HG03045 (cell line): ENCODE measurements at regions not wholly inside any gene's neighbourhood (a gene's known extent, or its start where the extent isn't known, plus 50 kb on each side); places are given as distances from the start of the nearest gene placed in this dataset.

ENCODE experiments used
- ATAC-seq: cut with Tn5 transposase; IDR thresholded peaks from one replicate; pipeline ENCODE4 v1.9.1; 2021; ENCODE audit warnings: mild to moderate bottlenecking, moderate library complexity; ENCODE audit not compliant: unreplicated experiment

DNA sequence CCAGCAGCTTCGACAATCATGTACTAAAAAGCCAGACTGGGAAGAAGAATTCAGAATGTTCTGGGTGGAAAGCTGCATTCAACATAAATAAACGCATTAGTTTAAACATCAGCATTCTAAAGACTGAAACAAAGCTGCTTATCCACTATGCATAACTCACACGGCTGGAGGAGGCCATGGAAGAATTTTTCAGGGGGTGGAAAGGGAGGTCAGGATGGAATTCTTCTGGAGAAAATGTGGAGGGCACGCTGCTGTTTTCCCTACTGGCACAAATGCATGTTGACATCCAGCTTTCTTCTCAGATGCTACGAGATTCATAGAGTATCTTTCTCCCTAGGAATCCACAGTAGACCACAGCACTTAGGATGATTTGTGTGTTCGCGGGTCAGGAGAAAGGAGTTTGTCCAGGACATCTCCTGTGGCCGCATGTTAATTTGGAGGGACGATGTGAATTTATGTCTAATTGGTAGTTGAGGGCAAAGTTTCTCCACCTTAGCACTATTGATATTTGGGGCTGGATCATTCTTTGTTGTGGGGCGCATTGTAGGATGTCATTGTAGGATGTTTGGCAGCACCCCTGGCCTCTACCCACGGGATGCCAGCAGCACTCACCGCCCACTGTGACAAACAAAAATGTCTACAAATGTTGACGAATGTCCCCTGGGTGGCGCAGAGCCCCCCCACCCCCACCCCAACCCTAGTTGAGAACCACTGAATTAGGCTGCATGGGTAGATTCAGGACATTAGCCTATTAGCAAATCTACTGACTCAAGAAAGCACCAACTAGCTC lies 86.5 kb upstream of the KAZN start:
- ATAC-seq, result no peak

DNA sequence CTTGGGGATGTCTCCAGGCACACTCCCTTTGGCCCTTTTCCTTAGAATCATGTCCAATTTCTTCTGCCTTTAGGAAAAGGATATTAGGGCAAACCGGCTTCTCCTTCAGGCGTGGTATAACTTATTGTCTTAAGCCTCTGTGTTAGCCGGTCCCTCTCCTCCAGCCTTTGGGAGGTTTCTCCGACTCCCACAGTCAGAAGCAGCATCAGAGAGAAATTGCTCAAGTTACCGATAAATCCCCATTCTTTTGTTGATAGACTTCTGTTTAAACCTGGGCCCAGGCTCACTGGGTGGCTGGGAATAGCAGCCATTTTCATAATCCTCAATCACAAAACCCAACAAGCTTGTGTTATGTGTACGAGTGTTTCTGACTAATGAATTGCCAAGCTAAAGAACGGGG lies 85.4 kb upstream of the KAZN start:
- ATAC-seq, result no peak

DNA sequence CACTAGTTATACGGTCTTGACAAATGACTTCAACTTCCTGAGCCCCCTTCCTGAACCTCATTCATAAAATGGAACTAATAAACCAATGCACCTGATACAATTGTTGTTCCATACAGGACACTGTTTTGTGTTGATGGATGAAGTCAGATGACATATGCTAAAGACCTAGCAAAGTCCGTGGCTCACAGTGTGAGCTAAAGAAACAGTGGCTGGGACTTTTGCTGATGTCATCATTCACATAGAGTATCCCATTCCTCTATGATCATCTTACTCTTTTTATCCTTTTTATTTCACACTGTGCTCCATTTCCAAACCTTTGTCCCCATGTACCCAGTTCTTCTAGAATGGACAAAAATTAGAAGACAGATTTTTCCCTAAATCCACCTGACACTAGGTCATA lies 83.7 kb upstream of the KAZN start:
- ATAC-seq, result no peak

DNA sequence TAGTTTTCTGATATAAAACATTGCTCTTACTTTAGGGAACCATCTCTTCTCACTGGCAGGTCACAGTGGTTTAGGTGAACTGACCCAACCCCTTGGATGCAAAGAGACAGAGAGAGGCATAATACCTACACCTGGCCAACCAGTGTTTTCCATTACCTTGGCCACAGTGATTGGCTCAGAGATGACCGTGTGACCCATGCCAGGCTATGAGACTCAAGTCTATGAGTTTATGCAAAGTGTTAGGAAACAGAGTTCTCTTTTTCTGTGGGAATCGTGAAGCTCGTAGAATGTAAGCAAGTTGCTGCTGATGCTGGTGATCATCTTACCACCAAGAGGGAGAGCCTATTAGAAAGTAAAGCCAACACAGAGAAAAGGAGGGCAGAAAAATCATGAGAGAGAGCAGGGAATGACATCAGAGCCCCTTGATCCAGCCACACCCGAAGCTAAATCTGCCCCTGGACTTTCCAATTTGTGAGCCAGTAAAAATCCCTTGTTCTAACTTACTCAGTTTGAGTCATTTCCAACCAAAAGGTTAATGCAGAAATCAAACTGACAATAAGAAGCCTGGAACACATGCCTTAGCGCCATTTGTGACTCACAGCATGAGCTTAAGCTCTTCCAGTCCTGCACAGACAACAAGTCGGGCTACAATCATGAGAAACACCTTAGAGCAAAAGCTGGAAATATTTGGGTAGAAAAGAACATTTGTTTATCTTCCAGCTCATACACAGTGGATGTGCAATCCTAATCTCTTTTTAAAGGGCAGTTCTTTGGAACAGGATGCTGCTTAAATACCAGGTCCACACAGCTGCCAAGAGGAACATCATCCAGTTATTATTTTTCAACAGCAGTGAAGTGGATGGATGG lies 81.3 kb upstream of the KAZN start:
- ATAC-seq, result no peak

DNA sequence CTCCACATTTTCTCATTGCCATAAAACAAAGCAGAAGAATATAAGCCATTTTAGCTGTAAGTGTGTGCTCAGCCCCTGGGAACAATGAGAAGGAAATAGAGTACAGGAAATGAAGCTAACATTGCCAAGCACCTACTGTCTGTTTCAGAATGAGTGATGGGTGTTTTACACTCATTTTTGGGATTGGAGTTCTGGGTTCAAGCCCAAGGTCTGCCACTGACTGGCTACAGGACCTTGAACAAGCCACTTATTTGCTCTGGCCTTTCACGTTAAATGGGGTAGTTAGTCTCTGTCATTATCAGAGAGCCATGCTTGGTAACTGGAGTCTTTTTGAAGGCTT lies 80.7 kb upstream of the KAZN start:
- ATAC-seq, result no peak

DNA sequence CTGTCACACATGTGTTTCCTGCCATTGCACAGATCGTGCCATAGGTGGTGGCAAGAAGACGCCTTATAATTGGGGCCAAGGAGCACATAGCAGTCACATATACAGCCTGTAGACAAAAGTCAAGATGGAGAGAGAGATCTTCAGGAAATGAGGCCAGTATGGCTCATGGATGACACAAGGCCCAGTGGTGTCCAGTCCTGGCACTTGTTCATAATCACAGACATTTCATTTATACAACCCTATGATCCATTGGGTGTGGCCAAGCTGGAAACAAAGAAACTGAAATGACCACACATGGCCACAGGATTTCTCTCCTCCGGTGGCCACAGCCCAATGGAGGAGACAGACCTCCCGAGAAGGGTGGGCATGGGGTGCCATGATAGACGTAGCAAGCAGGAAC lies 78.5 kb upstream of the KAZN start:
- no peak for ATAC-seq

DNA sequence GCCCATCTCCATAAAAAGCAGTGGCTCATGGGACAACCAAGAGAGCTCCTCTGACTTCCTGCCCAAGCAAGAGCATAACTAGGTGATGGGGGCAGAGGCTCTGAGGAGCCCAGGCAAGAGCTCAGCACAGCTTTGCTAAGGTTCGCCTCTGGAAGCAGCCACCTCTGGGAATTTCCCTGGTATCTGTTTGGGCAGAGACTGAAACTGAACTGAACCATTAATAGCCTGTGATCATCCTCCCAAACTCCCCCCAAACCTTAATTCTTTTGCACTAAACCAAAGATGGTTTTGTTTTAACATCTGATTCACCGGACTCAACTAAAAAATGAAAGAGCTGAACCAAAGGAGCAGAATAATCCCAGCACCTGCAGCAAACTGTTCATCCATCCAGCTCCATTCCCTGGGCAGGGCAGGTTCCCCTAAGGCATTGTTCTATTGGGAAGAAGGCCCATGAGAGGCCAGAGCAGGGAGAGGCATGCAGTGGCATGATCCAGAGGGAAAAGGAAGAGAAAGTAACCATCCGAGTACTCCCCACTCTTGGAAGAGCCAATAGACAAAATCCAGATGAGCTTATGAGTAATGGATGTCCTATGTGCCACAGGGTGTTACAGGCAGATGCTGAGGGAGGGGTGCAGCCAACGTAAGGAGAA lies 77.8 kb upstream of the KAZN start:
- ATAC-seq, result no peak

DNA sequence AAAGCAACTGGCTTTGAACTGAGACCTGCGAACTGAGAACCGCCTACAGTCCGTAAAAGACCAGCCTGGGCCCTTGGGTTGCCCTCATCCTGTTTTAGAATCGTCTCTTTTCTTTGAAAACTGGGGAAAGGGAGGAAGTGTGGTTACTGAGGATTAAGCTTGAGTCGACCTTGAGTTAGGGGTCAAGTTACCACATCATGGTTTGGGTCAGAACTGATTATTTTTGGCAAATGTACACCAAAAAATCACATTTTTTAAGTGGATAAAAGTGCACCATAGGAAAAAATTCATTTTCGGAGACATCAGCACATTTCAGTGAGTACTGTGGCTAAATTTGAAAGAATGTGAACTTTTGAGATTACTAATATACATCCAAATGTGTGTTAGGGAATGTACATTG lies 76.9 kb upstream of the KAZN start:
- no peak for ATAC-seq

DNA sequence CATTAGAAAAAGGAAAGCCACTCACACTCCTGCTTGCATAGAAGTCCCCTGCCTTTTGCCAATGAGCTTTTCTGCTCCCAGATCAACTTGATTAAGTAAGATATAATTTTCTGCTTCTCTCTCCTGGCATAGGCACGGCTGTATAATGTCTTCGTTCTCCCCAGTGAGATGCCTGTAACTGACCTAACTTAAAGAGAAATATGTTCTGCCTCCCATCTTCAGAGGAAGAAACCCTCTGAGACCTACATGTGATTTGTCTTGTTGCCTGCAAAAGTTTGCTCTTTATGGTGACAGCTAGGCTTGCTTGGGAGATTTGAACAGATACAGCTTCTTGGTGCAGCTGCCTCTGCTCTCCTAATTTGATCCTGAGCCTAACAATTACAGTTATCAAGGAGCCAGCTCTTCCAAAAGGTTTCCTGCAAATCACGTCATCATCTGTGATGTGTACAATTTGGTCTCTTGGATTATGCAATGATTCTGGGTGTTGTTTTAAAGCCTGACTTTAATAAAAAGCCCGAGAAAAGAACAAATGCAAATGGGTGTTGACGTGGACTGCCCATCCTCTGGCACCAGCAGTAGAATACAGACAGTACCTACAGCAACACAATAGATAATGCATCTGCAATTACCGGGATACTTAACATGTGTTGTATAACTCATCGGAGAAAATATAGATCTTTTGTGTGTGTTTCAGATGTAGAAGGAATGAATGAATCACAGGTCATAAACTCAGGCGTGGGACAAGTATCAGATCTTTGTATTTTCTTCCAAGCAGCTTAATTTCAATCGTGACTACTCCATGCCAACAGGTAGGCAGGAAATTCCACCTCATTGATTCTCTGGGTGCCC lies 76.2 kb upstream of the KAZN start:
- no peak for ATAC-seq

DNA sequence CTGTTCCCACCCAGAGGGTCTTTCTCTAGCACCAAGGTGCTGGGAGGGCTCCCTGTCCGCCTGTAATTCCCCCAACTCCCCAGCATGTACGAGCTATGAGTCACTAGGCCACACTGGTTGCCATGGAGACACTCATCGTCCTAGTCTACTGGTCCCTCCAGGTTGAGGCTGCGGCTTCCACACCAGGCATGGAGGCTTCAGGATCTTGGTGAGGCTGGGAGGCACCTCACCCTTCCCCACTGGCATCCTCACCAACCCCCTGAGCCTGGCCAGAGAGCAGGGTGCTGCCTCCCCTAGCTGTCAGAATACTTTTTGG lies 75.6 kb upstream of the KAZN start:
- ATAC-seq, result peak; percentile 56

DNA sequence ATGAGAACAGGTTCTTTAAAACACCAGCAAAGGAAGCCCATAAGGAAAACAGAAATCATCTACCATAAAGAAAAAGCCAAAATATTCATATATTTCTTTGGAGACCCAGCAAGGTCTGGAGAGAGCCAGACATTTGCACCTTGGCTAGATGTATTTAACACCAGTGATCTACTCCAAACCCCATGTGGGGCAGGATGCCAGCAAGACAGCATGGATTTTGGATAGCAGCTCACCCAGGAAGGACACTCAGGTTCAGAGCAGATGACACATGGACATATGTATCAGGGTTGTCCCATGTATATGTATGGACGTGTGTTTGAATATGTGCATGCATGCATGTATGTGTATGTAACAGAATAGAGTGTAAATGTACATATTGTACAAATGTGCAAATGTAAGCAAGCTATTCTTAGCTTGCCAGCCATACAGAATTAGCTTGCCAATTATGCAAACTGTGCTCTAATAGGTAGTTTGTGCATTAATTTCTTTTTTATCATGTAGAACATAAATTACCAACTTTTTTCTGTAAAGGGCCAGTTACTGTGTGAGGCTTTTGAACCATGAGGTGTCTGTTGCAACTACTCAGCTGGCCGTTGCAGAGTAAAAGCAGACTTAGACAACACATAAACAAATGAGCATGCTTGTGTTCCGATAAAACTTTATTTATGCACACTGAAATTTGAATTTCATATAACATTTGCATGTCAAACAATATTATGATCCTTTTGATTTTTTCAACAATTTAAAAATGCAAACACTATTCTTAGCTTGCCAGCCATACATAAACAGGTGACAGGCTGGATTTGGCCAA lies 73.5 kb upstream of the KAZN start:
- no peak for ATAC-seq

DNA sequence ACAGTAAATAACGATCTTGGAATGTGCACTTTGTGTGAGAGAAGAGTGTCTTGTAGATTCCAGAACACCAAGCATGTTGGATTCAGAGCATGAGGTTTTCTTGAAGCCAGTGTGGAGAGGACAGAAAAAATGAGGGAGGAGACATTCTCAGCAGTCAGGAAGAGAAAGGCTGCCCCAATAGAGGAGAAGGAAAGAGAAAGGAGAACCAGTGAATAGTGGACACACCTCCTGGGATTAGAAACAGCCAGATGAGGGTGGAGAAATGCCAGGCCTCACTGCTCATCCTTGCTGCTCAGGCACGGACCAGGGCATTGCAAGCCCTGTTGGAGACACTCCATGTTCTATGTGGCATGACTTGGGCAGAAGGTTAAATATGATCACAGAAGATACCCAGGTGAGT lies 69.0 kb upstream of the KAZN start:
- ATAC-seq, result no peak

DNA sequence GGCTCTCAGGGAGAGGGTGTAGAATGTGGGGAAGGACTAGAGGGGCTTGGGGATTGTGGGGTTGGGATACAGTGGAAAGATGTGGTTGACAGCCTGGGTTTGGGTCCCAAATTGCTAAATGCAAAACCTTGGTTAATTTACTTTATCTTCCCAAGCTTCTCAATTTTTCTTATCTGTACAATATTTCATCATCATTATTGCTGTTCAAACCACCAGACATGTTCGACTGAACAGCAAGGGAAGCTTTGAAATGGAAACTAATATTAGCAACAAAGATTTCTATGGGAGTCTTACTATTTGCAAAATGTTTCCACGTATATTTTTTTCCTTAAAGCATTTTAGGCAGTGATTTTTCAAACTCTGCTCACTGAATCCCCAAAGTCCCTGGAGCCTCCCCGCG lies 67.0 kb upstream of the KAZN start:
- ATAC-seq, result no peak

DNA sequence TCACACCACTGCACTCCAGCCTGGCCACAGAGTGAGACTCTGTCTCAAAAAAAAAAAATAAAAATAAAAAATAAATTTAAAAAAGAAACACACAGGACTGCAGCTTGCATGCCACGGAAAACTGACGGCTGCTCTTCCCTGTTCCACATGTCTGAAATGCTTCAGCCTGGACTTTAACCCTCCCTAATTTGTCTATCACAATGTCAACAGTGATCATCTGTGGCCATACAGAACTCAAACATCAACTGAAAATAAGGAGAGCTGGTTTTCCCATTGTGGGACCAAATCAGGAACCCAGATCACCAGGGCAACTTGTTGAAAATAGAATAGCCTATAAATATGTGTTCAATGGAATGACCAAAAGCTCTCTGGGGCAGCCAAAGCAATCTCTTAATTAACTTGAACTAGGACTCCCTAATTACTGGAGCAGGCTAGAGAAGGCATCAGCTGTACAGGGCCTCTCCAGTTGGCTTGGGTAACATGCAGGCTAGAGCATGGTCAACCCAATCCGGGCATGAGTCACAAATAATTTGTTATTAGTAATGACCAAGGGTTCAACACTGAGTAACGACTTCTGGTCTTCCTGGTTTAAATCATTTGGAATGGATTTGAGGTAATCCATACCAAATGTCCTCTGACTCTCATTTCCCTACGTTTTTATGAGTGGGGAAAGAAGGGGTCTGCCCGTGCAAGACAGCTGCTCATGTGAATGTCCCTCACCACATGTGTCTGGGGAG lies 62.7 kb upstream of the KAZN start:
- no peak for ATAC-seq

DNA sequence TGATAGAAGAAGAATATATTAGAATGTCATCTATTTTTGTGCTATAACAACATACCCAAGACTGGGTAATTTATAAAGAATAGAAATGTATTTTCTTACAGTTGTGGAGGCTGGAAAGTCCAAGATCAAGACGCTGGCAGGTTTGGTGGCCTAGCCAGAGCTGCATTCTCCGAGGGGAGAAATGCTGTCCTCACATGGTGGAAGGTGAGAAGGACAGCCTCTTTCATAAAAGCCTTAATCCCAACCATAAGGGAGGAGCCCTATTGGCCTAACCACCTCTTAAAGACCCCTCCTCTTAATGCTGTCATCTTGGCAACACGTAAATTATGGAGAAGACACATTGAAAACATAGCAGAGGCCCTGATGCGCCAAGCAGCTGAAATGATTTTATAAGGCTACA lies 60.1 kb upstream of the KAZN start:
- no peak for ATAC-seq

DNA sequence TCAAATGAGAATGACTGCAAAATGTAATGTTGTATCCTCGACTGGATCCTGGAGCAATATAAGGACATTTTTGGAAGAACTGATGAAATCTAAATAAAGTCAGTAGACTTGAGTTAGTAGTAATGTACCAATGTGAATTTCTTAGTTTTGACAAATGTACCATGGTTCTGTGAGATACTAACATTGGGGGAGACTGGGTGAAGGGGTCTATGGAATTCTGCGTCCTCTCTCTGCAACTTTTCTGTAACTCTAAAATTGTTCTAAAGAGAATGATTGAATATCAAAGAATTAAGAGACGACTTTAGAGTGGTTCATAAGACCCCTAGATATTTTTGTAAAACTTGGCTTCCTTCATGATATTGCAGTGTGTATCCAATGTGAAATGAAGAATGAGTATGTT lies 59.2 kb upstream of the KAZN start:
- no peak for ATAC-seq

DNA sequence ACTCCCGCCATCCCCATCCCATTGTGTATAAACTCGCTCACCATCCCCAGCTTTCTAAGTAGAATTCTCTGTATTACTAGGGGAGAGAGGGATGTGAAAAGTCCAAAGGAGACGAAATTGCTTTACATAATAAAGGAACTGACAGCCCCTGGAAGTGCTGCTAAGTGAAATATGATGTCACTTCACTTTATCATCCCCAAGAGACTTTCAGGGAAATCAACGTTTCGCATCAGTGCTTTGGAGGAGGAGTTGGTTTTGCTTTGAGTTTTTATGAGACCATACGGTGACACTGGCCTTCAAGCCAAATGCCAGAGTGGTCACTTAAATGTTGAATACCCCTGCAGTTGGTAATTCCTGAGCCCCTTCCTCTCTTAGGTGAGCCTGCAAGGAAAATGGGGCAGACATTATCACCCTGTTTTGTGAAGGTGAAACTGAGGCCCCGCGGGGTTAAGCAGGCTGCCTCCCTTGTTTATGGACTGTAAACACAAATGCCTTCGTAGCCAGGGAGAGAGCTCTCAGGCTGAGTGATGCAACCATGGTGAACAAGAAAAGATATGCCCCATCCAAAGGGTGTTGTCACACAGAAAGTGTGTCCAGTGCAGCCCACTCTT lies 58.4 kb upstream of the KAZN start:
- no peak for ATAC-seq

DNA sequence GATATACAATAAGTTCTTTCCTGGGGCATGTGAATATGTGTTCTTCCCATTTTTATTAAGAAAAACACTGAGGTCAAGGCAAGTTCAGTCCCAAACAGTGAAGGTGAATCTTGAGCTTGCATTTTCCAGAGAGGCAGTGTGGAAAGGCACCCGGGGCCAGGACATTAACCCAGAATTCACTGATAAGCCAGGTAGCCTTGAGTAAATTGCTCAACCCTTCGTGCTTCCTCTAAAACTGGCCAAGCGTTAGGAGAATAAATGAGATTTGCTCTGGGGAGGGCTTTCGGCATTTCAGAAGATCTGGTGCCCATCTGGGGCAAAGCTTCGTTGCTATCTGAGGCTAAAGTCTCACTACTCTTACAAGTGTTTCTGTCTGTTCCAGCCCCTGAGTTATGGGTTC lies 57.1 kb upstream of the KAZN start:
- no peak for ATAC-seq

DNA sequence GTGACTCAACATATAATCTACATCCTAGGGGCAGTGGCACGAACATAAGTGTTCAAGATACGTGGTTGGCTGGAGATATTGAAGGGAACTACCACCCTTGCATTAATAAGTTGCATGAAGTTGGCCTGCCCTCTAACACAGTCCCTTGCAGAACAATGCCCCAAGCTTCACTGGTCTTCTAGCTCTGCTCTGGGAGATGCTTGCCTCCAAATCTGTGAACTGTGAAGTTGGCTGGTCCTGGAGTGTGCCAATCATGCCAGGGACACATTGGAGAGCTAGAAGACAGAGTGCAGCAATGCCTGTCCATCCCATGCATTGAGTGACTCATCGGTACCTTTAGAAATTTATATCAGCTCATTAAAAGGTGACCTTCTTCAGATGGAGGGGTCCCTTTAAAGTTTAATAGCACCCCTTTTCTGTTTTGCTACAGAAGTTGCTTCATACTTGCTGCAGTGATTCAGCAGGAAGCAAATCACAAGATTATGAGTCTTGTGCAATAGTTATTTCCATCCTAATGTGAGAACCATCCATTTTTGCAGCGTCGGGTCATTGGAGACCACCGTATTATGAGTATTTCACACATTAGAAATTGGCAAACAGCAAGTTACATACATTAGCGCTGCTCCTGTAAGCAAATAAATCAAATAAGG lies 55.2 kb upstream of the KAZN start:
- no peak for ATAC-seq
